ENCODE measurements at regions not wholly inside any gene's neighbourhood (a gene's known extent, or its start where the extent isn't known, plus 50 kb on each side); places are given as distances from the start of the nearest gene placed in this dataset.

- DNase-seq (ENCODE audit: low spot score): no peak
Observed at GRCh38 chr10:113292086-113292485, 260.8 kb upstream of the HABP2 start.

- DNase-seq (ENCODE audit: low spot score): no peak
Observed at GRCh38 chr10:113292743-113293142, 260.1 kb upstream of the HABP2 start.

GRCh38 chr10:113293167-113293566 lies 259.7 kb upstream of the HABP2 start:
- DNase-seq (ENCODE audit: low spot score): no peak

- DNase-seq (ENCODE audit: low spot score): no peak
Observed at GRCh38 chr10:113294868-113295267, 258.0 kb upstream of the HABP2 start.

GRCh38 chr10:113297226-113297625 lies 255.6 kb upstream of the HABP2 start:
- no peak for DNase-seq (ENCODE audit: low spot score)

- no peak for DNase-seq (ENCODE audit: low spot score)
Observed at GRCh38 chr10:113298616-113299015, 254.2 kb upstream of the HABP2 start.

DNA sequence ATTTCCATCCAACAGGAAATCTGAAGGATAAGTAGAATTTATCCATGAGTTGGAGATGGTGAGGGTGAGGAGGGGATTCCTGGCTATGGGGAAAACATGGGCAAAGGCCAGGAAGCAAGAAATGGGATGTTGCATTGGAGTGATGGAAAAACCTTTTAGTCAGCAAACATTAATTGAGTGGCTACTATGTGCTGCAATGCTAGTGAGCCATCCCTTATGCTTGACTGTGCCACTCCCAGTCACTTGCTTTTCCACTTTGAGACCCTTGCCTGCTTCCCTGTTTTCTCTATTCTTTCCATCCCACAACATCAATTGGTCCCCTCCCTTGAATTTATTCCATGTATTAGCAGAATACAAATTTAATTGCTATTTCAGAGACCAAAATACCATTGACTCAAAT lies 252.7 kb upstream of the HABP2 start:
- DNase-seq (ENCODE audit: low spot score): no peak

DNA sequence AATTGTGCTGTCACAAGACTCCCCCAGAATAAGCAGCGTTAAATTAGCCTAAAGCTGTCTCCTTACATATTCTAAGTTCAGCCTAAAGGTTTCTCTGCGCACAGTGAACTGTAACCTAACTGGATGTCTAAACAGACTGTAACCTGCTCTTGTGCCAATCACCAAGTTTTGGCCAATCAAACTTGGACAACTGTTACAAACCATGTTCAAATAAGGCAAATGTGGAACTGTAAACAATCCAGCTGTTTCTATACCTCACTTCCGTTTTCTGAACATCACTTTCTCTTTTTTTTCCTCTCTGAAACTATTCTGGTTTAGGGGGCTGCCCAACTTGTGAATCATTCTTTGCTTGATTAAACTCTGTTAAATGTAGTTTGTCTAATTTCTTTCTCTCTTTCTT lies 252.2 kb upstream of the HABP2 start:
- peak; percentile 31 for DNase-seq (ENCODE audit: low spot score)

GRCh38 chr10:113301342-113301984 lies 251.4 kb upstream of the HABP2 start:
- DNase-seq (ENCODE audit: low spot score): no peak

DNA sequence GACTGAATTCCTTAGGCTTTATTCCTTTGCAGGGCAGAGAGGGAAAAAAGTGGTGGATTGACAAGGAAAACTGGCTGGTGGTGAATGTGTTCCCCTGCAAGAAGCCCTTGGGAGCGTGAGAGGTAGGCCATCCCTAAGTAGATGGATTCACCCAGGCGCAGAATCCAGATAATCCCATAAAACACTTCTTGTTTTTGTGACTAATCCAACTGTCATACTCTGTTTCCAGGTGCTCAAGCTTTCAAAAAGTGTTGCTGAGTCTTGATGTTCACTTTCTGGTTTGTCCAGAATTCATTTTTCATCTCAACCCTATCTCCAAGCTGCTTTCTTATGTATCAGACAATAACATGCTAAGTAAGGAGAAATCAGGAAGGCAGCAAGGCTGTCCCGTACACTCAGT lies 250.8 kb upstream of the HABP2 start:
- no peak for DNase-seq (ENCODE audit: low spot score)

- no peak for DNase-seq (ENCODE audit: low spot score)
Observed at GRCh38 chr10:113303544-113304146, 249.2 kb upstream of the HABP2 start.

- DNase-seq (ENCODE audit: low spot score): no peak
Observed at GRCh38 chr10:113304726-113305125, 248.1 kb upstream of the HABP2 start.

GRCh38 chr10:113305871-113306270 lies 247.0 kb upstream of the HABP2 start:
- no peak for DNase-seq (ENCODE audit: low spot score)

DNA sequence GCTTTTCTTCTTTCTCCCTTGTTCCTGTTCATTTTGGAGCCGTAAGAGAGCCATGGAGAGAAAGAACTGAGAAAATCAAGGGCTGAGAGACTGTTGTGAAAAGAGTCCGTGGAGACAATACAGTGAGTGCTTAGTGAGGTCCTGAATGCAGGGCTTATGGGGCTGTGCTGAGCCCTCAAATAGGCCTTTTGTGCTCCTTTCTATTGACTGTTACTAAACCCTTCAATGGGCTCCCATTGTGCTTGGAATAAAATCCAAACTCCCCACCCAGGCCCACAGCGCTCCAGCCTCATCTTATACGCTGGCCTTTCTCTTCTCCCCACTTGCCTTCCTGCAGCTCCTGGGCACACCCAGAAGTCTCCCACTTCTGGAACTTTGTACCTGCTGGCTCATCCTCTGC lies 243.1 kb upstream of the HABP2 start:
- no peak for DNase-seq (ENCODE audit: low spot score)

GRCh38 chr10:113310347-113310746 lies 242.5 kb upstream of the HABP2 start:
- no peak for DNase-seq (ENCODE audit: low spot score)

DNA sequence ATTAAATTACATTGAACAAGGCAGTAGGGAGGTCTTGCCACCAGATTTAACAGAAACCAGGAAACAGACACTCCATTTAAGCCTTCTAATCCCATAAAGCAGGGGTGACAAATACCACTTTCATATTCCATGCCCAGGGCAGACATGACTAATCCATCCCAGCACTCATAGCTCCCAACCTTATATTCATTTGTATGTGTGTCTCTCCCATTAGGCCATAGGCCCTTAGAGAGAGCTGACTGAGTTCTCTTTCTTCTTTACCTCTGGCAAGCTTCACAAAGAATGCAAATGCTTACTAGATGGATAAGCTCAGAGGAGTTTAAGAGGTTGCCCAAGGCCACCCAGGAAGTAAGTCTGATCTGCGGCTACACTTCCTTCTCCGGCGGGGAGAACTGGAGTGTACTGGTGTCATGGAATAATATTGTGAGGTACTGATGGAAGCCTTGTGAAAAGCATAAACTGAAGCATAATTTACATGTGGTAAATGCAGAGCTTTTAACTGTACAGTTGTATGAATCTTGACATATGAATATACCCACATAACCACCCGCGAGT lies 239.7 kb upstream of the HABP2 start:
- no peak for DNase-seq (ENCODE audit: low spot score)

DNA sequence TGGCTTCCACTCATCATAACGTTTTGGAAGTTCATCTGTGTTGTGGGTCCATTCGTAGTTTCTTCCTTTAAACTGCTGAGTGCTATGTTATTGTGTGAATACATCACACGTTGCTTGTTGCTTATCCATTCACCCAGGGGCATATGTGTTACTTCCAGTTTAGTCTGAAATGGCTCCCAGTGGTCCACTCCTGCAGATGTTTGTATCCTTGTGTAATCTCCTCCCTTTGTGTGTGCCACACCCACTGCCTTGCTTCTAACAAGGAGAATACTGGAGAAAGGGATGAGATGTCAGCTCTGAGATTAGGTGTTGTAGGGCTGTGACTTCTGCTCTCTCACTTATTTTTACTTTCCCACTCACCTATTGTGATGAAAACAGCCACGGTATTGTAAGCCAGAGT lies 239.1 kb upstream of the HABP2 start:
- no peak for DNase-seq (ENCODE audit: low spot score)

DNA sequence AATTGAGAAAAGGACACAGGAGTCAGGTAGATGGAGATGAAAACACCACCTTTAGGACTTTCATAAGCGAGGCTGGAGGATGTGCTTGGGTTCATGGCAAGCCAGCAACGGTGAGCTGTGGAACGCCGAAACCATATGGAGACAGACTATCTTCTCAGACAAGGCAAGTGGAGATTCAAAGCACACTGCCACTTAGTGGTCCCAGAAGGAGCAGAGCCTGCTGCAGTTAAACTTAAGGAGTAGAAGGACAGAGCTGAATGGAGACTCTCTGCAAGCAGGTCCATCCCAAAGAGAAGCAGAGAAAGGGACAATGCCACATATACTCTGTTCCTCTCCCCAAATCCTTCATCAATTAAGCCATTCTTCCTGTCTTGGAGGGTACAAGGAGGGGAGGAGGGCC lies 236.3 kb upstream of the HABP2 start:
- no peak for DNase-seq (ENCODE audit: low spot score)

DNA sequence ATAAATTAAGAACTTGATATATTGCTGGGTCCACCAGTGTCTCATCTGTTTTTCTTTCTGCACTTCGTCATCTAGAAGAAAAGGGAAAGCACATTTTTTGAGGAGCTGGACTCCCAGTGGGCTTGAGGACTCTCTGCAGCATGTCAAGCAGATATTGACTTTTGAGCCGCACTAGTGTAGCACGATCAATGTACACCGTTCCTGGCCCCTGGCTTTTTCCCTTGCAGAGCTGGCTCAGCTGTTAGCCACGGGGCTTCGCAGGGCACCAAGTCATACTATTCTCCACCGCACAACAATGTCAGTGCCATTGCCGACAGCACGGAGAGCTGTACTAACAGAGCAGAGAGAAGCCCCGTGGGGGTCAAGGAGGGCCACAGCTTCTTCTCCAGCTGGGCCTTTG lies 235.4 kb upstream of the HABP2 start:
- no peak for DNase-seq (ENCODE audit: low spot score)

GRCh38 chr10:113319479-113319878 lies 233.4 kb upstream of the HABP2 start:
- DNase-seq (ENCODE audit: low spot score): no peak

DNA sequence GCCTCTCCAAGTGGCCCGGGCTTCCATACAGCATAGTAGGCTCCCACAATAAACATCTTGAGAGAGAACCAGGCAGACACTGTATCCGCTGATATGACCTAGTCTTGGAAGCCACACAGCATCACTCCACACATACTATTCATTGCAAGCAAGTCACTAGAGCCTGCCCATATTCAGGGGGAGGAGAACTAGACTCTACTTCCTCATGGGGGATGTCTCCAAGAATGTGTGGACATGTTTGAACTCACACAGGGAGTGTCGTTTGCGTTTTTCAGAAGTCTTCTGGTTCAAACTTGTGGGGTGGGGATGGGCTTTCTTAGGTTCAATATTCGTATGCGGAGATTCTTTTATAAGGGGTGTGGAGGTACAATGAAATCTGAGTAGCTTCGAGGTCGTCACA lies 232.6 kb upstream of the HABP2 start:
- no peak for DNase-seq (ENCODE audit: low spot score)

DNA sequence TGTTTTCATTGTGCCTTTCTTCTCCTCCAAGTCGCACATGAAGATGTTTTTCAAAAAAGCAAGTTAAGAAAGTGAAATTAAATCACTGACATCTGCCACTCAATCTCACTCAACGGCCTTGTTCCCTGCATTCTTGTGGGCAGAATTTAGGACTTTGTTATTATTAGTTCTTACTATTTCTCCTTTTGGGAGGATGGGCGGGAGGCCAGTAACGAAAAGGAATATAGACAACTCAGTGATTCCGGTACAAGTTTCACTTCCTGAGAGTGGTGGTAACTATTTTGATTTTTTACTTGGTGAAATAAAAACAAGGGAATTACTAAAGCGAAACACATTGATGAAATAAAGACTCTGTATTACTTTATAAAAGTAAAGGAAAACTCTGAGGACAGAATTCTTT lies 231.9 kb upstream of the HABP2 start:
- no peak for DNase-seq (ENCODE audit: low spot score)

- DNase-seq (ENCODE audit: low spot score): no peak
Observed at GRCh38 chr10:113322843-113323242, 230.0 kb upstream of the HABP2 start.

DNA sequence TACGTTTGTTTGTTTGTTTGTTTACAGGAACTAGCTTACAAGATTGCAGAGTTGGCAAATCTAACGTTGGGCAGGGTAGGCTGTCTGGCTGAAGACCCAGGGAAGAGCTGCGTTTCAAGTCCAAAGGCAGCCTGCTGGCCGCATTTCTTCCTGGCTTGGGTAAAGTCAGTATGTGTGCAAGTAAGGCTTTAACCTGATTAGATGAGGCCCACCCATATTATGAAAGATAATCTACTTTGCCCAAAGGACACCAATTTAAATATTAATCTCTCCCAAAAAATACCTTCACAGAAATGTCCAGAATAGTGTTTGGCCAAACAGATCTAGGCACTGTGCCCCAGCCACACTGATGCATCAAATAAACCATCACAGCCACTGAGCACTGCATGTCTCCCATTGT lies 228.9 kb upstream of the HABP2 start:
- DNase-seq (ENCODE audit: low spot score): no peak

All from germinal center (tissue), 1 donor.